Parathyroid adenoma (tissue), 2 donors: ENCODE measurements at regions not wholly inside any gene's neighbourhood (a gene's known extent, or its start where the extent isn't known, plus 50 kb on each side); places are given as distances from the start of the nearest gene placed in this dataset.

Experiments
- H2AFZ ChIP-seq: fragments of 300-600 bp; sonication (generic); one replicate; pipeline ENCODE4 v1.7.0; 2017; ENCODE audit warnings: antibody characterized with exemption, mild to moderate bottlenecking
- H3K27ac ChIP-seq: fragments of 300-600 bp; sonication (generic); one replicate; pipeline ENCODE4 v1.7.0; 2017
- H3K27me3 ChIP-seq: fragments of 300-600 bp; sonication (generic); one replicate; pipeline ENCODE4 v1.7.0; 2017; ENCODE audit warnings: low read length; ENCODE audit not compliant: control insufficient read depth, insufficient read depth
- H3K36me3 ChIP-seq: fragments of 300-600 bp; sonication (generic); one replicate; pipeline ENCODE4 v1.7.0; 2017; ENCODE audit warnings: low read length; ENCODE audit not compliant: control insufficient read depth, insufficient read depth
- H3K4me1 ChIP-seq: fragments of 300-600 bp; sonication (generic); one replicate; pipeline ENCODE4 v1.7.0; 2017; ENCODE audit warnings: control low read depth
- H3K4me2 ChIP-seq: fragments of 300-600 bp; sonication (generic); one replicate; pipeline ENCODE4 v1.7.0; 2017; ENCODE audit warnings: low read length
- H3K4me3 ChIP-seq: fragments of 300-600 bp; sonication (generic); one replicate; pipeline ENCODE4 v1.7.0; 2017; ENCODE audit warnings: low read depth, low read length
- H3K79me2 ChIP-seq: fragments of 300-600 bp; sonication (generic); one replicate; pipeline ENCODE4 v1.7.0; 2017; ENCODE audit warnings: control low read depth
- H3K9ac ChIP-seq: fragments of 300-600 bp; sonication (generic); one replicate; pipeline ENCODE4 v1.7.0; 2017; ENCODE audit warnings: mild to moderate bottlenecking
- H3K9me3 ChIP-seq: fragments of 300-600 bp; sonication (generic); one replicate; pipeline ENCODE4 v1.7.0; 2017; ENCODE audit warnings: low read length; ENCODE audit not compliant: control insufficient read depth
- TF ChIP-seq, protein P1 (sequence below): fragments of 300-600 bp; sonication (generic); IDR thresholded peaks from one replicate; pipeline ENCODE4 v1.7.0; 2017; ENCODE audit warnings: antibody characterized with exemption, mild to moderate bottlenecking
- donor health status: primary hyperparathyroidism.

GRCh38 chr11:82384308-82384707 is 349.4 kb downstream of the FAM181B start:
- TF ChIP-seq, protein P1, sequence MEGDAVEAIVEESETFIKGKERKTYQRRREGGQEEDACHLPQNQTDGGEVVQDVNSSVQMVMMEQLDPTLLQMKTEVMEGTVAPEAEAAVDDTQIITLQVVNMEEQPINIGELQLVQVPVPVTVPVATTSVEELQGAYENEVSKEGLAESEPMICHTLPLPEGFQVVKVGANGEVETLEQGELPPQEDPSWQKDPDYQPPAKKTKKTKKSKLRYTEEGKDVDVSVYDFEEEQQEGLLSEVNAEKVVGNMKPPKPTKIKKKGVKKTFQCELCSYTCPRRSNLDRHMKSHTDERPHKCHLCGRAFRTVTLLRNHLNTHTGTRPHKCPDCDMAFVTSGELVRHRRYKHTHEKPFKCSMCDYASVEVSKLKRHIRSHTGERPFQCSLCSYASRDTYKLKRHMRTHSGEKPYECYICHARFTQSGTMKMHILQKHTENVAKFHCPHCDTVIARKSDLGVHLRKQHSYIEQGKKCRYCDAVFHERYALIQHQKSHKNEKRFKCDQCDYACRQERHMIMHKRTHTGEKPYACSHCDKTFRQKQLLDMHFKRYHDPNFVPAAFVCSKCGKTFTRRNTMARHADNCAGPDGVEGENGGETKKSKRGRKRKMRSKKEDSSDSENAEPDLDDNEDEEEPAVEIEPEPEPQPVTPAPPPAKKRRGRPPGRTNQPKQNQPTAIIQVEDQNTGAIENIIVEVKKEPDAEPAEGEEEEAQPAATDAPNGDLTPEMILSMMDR = no peak

DNA sequence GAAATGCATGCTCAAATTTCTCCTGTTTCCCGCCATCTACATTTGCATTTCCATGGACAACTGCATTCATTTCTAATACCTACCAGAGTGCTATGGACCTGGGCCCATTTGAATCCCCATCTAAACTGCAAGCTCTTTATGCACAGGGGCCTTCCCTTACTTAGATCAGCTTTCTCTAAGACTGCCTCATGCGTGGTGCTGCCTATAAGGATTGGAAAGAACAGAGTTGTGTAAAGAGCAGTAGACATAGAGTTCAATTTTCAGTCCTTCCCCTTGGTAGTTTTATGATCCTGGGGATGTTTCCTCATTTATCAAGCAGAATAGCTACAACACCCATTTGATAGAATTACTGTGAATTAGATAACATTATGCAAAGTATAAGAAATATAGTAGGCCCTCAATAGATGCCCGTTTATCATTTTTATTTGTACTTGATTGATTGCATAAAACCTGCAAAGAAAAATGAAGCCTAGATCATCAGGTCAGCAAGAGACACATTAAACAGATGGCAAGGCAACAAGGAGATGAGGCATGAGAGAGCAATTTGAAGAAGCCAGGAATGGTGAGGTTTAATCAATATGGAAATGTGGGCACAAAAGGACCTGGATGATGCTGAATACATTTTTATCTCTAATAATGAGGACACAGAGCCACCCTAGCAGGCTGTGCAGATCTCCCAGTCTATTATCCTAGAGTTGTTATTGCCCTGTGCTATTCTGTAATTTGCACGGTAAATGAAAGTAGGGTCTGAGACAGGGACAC is 359.7 kb downstream of the FAM181B start:
- no peaks in the 10 kb centered on the region for H3K4me1 ChIP-seq
- H3K27me3 ChIP-seq = no peaks in the 10 kb centered on the region
- no peak overlapping the region for H3K9ac ChIP-seq
- H3K79me2 ChIP-seq = no peaks in the 10 kb centered on the region
- no peak overlapping the region for H2AFZ ChIP-seq
- TF ChIP-seq, protein P1 = no peak
- H3K9me3 ChIP-seq = no peaks in the 10 kb centered on the region
- H3K27ac ChIP-seq = no peak overlapping the region
- no peak overlapping the region for H3K4me2 ChIP-seq
- H3K36me3 ChIP-seq = no peaks in the 10 kb centered on the region
- H3K4me3 ChIP-seq = no peak overlapping the region

More at GRCh38 chr11:82384308-82384707, 349.4 kb downstream of the FAM181B start:
- Histone ChIP-seq H2AFZ (no peak overlapping the region), H3K4me1 (no peaks in the 10 kb centered on the region), H3K4me3 (no peak overlapping the region), H3K27ac (no peak overlapping the region), H3K27me3 (no peaks in the 10 kb centered on the region), H3K79me2 (no peaks in the 10 kb centered on the region), H3K4me2 (no peak overlapping the region), H3K9ac (no peak overlapping the region), H3K36me3 (no peaks in the 10 kb centered on the region), H3K9me3 (no peaks in the 10 kb centered on the region)

GRCh38 chr11:82365351-82365750 is 368.3 kb downstream of the FAM181B start:
- H3K36me3 ChIP-seq = no peaks in the 10 kb centered on the region
- TF ChIP-seq, protein P1 = no peak
- H3K9ac ChIP-seq = no peak overlapping the region
- no peaks in the 10 kb centered on the region for H3K4me1 ChIP-seq
- H3K9me3 ChIP-seq = no peaks in the 10 kb centered on the region
- H3K27ac ChIP-seq = no peak overlapping the region
- no peak overlapping the region for H3K4me3 ChIP-seq
- H3K4me2 ChIP-seq = no peak overlapping the region
- no peaks in the 10 kb centered on the region for H3K79me2 ChIP-seq
- H3K27me3 ChIP-seq = no peaks in the 10 kb centered on the region
- H2AFZ ChIP-seq = no peak overlapping the region

DNA sequence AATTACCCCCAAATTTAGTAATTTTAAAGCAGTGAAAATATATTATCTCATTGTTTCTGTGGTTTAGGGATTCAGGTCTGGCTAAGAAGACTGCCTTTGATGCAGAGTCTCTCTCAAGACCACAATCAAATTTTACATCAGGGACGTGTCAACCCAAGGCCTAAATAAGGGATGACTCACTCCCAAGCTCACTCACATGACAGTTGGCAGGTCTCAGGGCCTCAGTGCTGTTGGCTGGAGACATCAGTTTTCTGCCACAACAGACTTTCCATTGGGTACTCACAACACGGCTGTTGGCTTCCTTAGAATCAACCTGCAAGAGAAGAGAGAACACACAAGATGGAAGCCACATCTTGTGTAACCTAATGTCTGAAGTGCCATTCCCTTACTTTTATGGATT is 377.3 kb downstream of the FAM181B start:
- TF ChIP-seq, protein P1 = no peak
- H3K27ac ChIP-seq = no peak overlapping the region
- no peaks in the 10 kb centered on the region for H3K4me1 ChIP-seq
- no peaks in the 10 kb centered on the region for H3K36me3 ChIP-seq
- no peaks in the 10 kb centered on the region for H3K27me3 ChIP-seq
- no peaks in the 10 kb centered on the region for H3K79me2 ChIP-seq
- H2AFZ ChIP-seq = no peak overlapping the region
- H3K4me3 ChIP-seq = no peak overlapping the region
- no peak overlapping the region for H3K9ac ChIP-seq
- no peak overlapping the region for H3K4me2 ChIP-seq
- no peaks in the 10 kb centered on the region for H3K9me3 ChIP-seq

DNA sequence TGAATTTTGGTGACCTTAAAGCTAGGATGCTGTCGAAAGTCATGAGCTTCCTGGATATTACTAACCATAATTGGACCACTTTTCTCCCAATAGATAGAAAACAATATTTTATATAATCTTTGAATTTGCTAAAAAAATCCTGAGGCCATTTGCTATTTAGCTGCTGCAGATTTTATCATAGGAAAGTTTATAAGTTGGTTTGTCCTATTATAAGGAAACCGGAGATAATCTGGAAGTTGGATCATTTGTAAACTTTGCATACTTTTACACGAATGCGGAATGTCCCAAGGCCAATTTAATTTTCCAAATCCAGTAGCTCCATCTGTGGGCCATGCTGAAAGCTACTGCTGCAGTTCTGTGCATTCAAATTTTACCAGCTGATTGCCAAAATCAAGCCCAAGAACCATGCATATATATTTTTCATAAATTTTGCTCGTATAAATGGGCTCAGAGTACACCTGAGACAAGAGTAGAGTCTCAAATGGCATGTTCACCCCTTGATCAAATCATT is 378.3 kb downstream of the FAM181B start:
- Histone ChIP-seq H3K9ac (no peak overlapping the region), H3K9me3 (no peaks in the 10 kb centered on the region), H3K36me3 (no peaks in the 10 kb centered on the region), H3K4me3 (no peak overlapping the region), H3K4me1 (no peaks in the 10 kb centered on the region), H3K27me3 (no peaks in the 10 kb centered on the region), H2AFZ (no peak overlapping the region), H3K79me2 (no peaks in the 10 kb centered on the region), H3K27ac (no peak overlapping the region), H3K4me2 (no peak overlapping the region)
- TF ChIP-seq, protein P1 = no peak
